CD4-positive, alpha-beta T cell treated with Interleukin-17A for 4 hours (primary cell): ENCODE measurements at regions not wholly inside any gene's neighbourhood (a gene's known extent, or its start where the extent isn't known, plus 50 kb on each side); places are given as distances from the start of the nearest gene placed in this dataset.
"Not testable (repeated sequence)": the region's sequence is repeated elsewhere in the genome, so short reads cannot be mapped to it uniquely, and the experiment has no call there.

Experiments used
- DNase-seq: peaks from one replicate; pipeline ENCODE4 v3.0.0-alpha.2; 2020; ENCODE audit warnings: mixed read lengths

GRCh38 chr3:8315526-8315925 is 186.1 kb upstream of the LMCD1 start:
- not testable (repeated sequence) for DNase-seq

- DNase-seq, result no peak
These were observed 183.7 kb upstream of the LMCD1 start for GRCh38 chr3:8317661-8318649.

- no peak for DNase-seq
These were observed 181.5 kb upstream of the LMCD1 start for GRCh38 chr3:8319935-8320634.

- no peak for DNase-seq
These were observed 180.7 kb upstream of the LMCD1 start for GRCh38 chr3:8320711-8321458.

GRCh38 chr3:8324747-8325146 is 176.9 kb upstream of the LMCD1 start:
- peak; percentile 66 for DNase-seq

- DNase-seq, result no peak
These were observed 176.3 kb upstream of the LMCD1 start for GRCh38 chr3:8325306-8325705.

GRCh38 chr3:8325833-8326232 is 175.8 kb upstream of the LMCD1 start:
- not testable (repeated sequence) for DNase-seq

GRCh38 chr3:8327739-8328138 is 173.9 kb upstream of the LMCD1 start:
- no peak for DNase-seq

- DNase-seq, result no peak
These were observed 172.7 kb upstream of the LMCD1 start for GRCh38 chr3:8328967-8329366.

- no peak for DNase-seq
These were observed 172.0 kb upstream of the LMCD1 start for GRCh38 chr3:8329598-8329997.

GRCh38 chr3:8336456-8336855 is 165.2 kb upstream of the LMCD1 start:
- DNase-seq, result no peak

- DNase-seq, result no peak
These were observed 163.2 kb upstream of the LMCD1 start for GRCh38 chr3:8338424-8338823.

GRCh38 chr3:8341821-8342247 is 159.8 kb upstream of the LMCD1 start:
- no peak for DNase-seq

GRCh38 chr3:8343058-8343457 is 158.6 kb upstream of the LMCD1 start:
- DNase-seq, result no peak

- no peak for DNase-seq
These were observed 156.2 kb upstream of the LMCD1 start for GRCh38 chr3:8345398-8345797.

- DNase-seq, result no peak
These were observed 153.5 kb upstream of the LMCD1 start for GRCh38 chr3:8348076-8348475.

GRCh38 chr3:8352475-8352874 is 149.1 kb upstream of the LMCD1 start:
- no peak for DNase-seq

- no peak for DNase-seq
These were observed 148.3 kb upstream of the LMCD1 start for GRCh38 chr3:8353364-8353763.

- DNase-seq, result no peak
These were observed 146.3 kb upstream of the LMCD1 start for GRCh38 chr3:8355346-8355745.

- not testable (repeated sequence) for DNase-seq
These were observed 145.6 kb upstream of the LMCD1 start for GRCh38 chr3:8356066-8356465.

GRCh38 chr3:8357859-8358258 is 143.8 kb upstream of the LMCD1 start:
- DNase-seq, result no peak

GRCh38 chr3:8359133-8359532 is 142.5 kb upstream of the LMCD1 start:
- DNase-seq, result no peak

GRCh38 chr3:8363200-8363599 is 138.4 kb upstream of the LMCD1 start:
- no peak for DNase-seq
